ENCODE measurements at regions not wholly inside any gene's neighbourhood (a gene's known extent, or its start where the extent isn't known, plus 50 kb on each side); places are given as distances from the start of the nearest gene placed in this dataset.

DNA sequence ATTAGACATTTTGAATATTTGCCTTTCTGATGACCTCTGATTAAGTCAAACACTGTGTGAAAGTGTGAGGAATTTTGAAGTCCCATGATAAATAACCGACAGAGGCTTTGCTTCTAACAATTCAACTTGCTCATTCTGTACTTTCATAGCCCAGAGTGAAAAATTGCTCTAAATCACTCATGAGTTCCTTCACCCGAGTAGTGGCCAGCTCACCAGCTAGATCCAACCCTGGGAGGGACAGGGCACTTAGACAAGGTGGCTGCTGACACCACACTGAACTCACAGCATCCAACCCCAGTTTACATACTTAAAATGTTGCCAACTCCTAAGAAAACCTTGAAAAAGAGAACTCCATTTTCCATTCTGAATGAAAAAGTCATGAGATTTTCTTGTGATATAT lies 80.0 kb upstream of the LYZL1 start (continued):
- TF ChIP-seq, protein P1, sequence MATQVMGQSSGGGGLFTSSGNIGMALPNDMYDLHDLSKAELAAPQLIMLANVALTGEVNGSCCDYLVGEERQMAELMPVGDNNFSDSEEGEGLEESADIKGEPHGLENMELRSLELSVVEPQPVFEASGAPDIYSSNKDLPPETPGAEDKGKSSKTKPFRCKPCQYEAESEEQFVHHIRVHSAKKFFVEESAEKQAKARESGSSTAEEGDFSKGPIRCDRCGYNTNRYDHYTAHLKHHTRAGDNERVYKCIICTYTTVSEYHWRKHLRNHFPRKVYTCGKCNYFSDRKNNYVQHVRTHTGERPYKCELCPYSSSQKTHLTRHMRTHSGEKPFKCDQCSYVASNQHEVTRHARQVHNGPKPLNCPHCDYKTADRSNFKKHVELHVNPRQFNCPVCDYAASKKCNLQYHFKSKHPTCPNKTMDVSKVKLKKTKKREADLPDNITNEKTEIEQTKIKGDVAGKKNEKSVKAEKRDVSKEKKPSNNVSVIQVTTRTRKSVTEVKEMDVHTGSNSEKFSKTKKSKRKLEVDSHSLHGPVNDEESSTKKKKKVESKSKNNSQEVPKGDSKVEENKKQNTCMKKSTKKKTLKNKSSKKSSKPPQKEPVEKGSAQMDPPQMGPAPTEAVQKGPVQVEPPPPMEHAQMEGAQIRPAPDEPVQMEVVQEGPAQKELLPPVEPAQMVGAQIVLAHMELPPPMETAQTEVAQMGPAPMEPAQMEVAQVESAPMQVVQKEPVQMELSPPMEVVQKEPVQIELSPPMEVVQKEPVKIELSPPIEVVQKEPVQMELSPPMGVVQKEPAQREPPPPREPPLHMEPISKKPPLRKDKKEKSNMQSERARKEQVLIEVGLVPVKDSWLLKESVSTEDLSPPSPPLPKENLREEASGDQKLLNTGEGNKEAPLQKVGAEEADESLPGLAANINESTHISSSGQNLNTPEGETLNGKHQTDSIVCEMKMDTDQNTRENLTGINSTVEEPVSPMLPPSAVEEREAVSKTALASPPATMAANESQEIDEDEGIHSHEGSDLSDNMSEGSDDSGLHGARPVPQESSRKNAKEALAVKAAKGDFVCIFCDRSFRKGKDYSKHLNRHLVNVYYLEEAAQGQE (IDR thresholded peaks at IDR 0.05): no peak

GRCh38 chr10:29209830-29210229 lies 79.0 kb upstream of the LYZL1 start:
- DNase-seq (ENCODE audit: low spot score): no peak
- peaks cover 0 to 5% (median 0%) of the 10 kb centered on the region in 4 donors for H3K9me3 ChIP-seq (ENCODE audit: control insufficient read depth in 4 of 4, low read length in 3 of 4)
- TF ChIP-seq HNF4G (IDR thresholded peaks at IDR 0.05): no peak
- no peak for TF ChIP-seq SP1 (IDR thresholded peaks at IDR 0.05)
- TF ChIP-seq JUND (IDR thresholded peaks at IDR 0.05): no peak
- TF ChIP-seq CTCF (IDR thresholded peaks at IDR 0.05; ENCODE audit: low read depth, low read length, missing input control): no peak
- TF ChIP-seq ZBTB33 (IDR thresholded peaks at IDR 0.05): no peak
- TF ChIP-seq EGR1 (IDR thresholded peaks at IDR 0.05; ENCODE audit: low read depth in 2 of 2): no peak
- no peak for TF ChIP-seq FOXA1 (IDR thresholded peaks at IDR 0.05)
- TF ChIP-seq NR2F2 (IDR thresholded peaks at IDR 0.05): no peak
- TF ChIP-seq RAD21 (IDR thresholded peaks at IDR 0.05): no peak
- no peak for TF ChIP-seq RXRA (IDR thresholded peaks at IDR 0.05)
- TF ChIP-seq GABPA (IDR thresholded peaks at IDR 0.05 in 1 of 2, conservative IDR thresholded peaks at IDR 0.05 in 1 of 2): no peak
- H3K27ac ChIP-seq (ENCODE audit: low read depth in 1 of 2, low read length in 2 of 2): no peak overlapping the region
- H3K4me1 ChIP-seq (ENCODE audit: control insufficient read depth in 4 of 4, insufficient read depth in 4 of 4, low read length in 3 of 4): no peaks in the 10 kb centered on the region
- H3K27me3 ChIP-seq (ENCODE audit: control insufficient read depth in 4 of 4, insufficient read depth in 4 of 4, low read length in 3 of 4): no peaks in the 10 kb centered on the region
- no peaks in the 10 kb centered on the region for H3K36me3 ChIP-seq (ENCODE audit: control insufficient read depth in 4 of 4, insufficient read depth in 3 of 4, low read depth in 1 of 4, low read length in 3 of 4)
- H3K9ac ChIP-seq (ENCODE audit: low read depth in 1 of 2, low read length in 2 of 2): no peak overlapping the region
- H3K4me3 ChIP-seq (ENCODE audit: low read depth in 1 of 3, low read length in 3 of 3): no peak overlapping the region

DNA sequence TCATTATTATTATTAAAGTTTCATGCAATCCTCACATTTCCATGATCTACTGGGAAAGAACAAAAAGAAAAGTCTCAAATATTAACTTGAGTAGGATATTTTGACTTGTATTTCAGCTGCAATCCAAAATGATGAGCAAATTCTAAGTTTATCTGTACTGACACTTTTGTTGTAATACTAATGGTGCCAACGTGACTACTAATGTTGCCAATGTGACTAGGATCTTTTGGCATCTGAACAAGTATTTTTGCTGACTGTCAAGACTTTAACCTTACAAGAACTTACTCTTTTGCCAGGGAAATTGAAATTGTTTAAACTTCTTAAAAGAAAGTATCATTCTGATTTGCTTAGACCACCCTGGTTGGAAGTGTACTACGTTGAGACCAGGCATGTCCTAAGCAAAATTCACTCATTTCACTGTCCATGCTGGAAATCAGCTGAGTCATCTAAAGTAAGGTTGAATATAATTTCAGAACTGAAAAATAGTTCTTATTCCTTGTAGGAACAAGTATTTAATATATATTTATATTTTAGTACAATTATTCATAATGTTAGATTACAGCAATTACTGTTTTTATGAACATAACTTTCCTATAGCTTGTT lies 78.5 kb upstream of the LYZL1 start:
- 73% methylated on average over 2 of the region's 2 CpGs for WGBS
- H3K27ac ChIP-seq (ENCODE audit: low read depth in 1 of 2, low read length in 2 of 2): no peak overlapping the region
- no peak for TF ChIP-seq RAD21 (IDR thresholded peaks at IDR 0.05)
- DNase-seq (ENCODE audit: low spot score): no peak
- H3K27me3 ChIP-seq (ENCODE audit: control insufficient read depth in 4 of 4, insufficient read depth in 4 of 4, low read length in 3 of 4): no peaks in the 10 kb centered on the region
- no peaks in the 10 kb centered on the region for H3K36me3 ChIP-seq (ENCODE audit: control insufficient read depth in 4 of 4, insufficient read depth in 3 of 4, low read depth in 1 of 4, low read length in 3 of 4)
- no peaks in the 10 kb centered on the region for H3K4me1 ChIP-seq (ENCODE audit: control insufficient read depth in 4 of 4, insufficient read depth in 4 of 4, low read length in 3 of 4)
- H3K9me3 ChIP-seq (ENCODE audit: control insufficient read depth in 4 of 4, low read length in 3 of 4): peaks cover 0 to 5% (median 0%) of the 10 kb centered on the region in 4 donors
- H3K4me3 ChIP-seq (ENCODE audit: low read depth in 1 of 3, low read length in 3 of 3): no peak overlapping the region
- H3K9ac ChIP-seq (ENCODE audit: low read depth in 1 of 2, low read length in 2 of 2): no peak overlapping the region
